ENCODE measurements at regions not wholly inside any gene's neighbourhood (a gene's known extent, or its start where the extent isn't known, plus 50 kb on each side); places are given as distances from the start of the nearest gene placed in this dataset.

DNA sequence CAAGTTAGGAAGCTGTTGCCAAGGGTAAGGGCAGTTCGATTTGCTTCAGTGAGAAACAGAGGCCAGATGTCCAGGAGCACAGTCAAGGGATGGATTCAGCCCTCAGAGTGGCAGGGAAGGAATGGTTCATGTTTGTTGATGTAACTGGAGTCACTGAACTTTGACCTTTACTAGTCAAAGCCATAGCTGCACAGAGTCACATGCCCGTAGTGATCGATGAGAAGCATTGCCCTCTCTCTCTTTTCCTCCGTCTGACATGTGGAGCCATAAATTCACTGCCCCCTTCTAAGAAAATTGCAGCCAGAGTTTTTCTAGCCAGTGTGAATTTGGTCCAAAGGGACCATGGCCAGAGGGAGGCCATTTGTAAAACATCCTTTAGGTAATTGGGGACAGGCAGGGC lies 124.1 kb upstream of the MTNR1B start:
- Mint-ChIP-seq H3K4me3 (no peak overlapping the region), H3K9me3 (no peaks in the 10 kb centered on the region), H3K36me3 (no peaks in the 10 kb centered on the region), H3K27me3 (no peaks in the 10 kb centered on the region), H3K27ac (no peak overlapping the region), H3K4me1 (no peaks in the 10 kb centered on the region)
- DNase-seq, result no peak
- CTCF ChIA-PET, result no interaction called here

GRCh38 chr11:92845805-92846204 lies 123.6 kb upstream of the MTNR1B start:
- Mint-ChIP-seq H3K9me3 (no peaks in the 10 kb centered on the region), H3K36me3 (no peaks in the 10 kb centered on the region), H3K4me3 (no peak overlapping the region), H3K27me3 (no peaks in the 10 kb centered on the region), H3K4me1 (no peaks in the 10 kb centered on the region), H3K27ac (no peak overlapping the region)
- no peak for DNase-seq
- CTCF ChIA-PET, result no interaction called here

DNA sequence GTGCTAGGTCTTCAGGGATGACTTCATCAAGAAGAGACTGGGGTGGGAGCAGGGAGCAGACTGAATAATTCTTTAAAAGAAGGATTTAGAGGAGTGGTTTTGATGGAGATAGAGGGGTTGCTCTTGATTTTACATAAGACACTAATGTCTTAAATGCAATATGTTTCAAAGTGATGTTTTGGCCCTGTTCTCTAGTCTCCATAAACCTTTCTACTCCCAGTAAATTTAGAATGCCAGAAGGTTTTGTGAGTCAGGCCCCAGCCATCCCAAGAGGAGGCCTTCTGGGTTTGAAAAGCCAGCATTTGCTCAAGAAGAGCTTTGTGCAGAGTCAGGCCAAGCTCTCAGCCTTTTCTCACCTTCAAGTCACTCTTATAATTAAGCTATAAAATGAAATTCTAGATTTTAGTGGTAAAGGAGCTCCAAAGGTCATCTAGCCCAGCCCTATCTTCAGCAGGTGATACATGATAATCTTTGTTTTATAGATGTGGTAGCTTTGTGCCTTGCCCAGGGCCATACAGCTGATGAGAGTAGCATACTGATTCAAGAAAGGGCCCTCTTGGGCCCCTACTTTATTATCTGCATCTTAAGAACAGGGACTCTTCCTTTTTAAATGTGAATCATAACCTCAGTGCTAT lies 122.8 kb upstream of the MTNR1B start:
- H3K27me3 Mint-ChIP-seq, result no peaks in the 10 kb centered on the region
- no peak overlapping the region for H3K4me3 Mint-ChIP-seq
- H3K9me3 Mint-ChIP-seq, result no peaks in the 10 kb centered on the region
- CTCF ChIA-PET, result no interaction called here
- no peak overlapping the region for H3K27ac Mint-ChIP-seq
- DNase-seq, result no peak
- no peaks in the 10 kb centered on the region for H3K4me1 Mint-ChIP-seq
- no peaks in the 10 kb centered on the region for H3K36me3 Mint-ChIP-seq

DNA sequence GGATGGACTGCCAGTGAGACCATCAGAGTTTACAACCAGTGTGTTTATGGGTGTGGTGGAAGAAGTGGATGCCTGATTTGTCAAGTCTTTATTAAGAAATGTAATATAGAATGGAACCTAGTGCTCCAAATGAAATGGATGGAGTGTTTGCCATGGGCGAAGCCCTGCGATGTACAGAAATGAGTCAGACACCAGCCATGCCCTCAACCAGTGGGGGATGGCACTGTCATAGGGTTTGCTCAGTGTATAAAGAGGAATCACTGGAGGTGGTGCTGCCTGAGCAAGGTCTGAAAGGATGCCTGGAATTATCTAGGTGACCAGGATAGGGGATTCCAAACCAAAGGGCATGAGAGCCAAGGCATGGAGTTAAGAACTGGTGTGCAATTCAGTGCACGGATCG lies 120.9 kb upstream of the MTNR1B start:
- no peaks in the 10 kb centered on the region for H3K27me3 Mint-ChIP-seq
- no peaks in the 10 kb centered on the region for H3K4me1 Mint-ChIP-seq
- CTCF ChIA-PET, result no interaction called here
- no peak overlapping the region for H3K4me3 Mint-ChIP-seq
- H3K9me3 Mint-ChIP-seq, result no peaks in the 10 kb centered on the region
- H3K36me3 Mint-ChIP-seq, result no peaks in the 10 kb centered on the region
- no peak for DNase-seq
- no peak overlapping the region for H3K27ac Mint-ChIP-seq

- CTCF ChIA-PET, result no interaction called here
- H3K27me3 Mint-ChIP-seq, result no peaks in the 10 kb centered on the region
- no peak for DNase-seq
- no peaks in the 10 kb centered on the region for H3K36me3 Mint-ChIP-seq
- H3K4me1 Mint-ChIP-seq, result no peaks in the 10 kb centered on the region
- no peaks in the 10 kb centered on the region for H3K9me3 Mint-ChIP-seq
- no peak overlapping the region for H3K27ac Mint-ChIP-seq
- no peak overlapping the region for H3K4me3 Mint-ChIP-seq
Observed at GRCh38 chr11:92850296-92850826, 119.1 kb upstream of the MTNR1B start.

- Mint-ChIP-seq H3K4me3 (no peak overlapping the region), H3K4me1 (no peaks in the 10 kb centered on the region), H3K9me3 (no peaks in the 10 kb centered on the region), H3K27me3 (no peaks in the 10 kb centered on the region), H3K36me3 (no peaks in the 10 kb centered on the region), H3K27ac (no peak overlapping the region)
- DNase-seq, result no peak
- CTCF ChIA-PET, result no interaction called here
Observed at GRCh38 chr11:92852229-92852628, 117.2 kb upstream of the MTNR1B start.

DNA sequence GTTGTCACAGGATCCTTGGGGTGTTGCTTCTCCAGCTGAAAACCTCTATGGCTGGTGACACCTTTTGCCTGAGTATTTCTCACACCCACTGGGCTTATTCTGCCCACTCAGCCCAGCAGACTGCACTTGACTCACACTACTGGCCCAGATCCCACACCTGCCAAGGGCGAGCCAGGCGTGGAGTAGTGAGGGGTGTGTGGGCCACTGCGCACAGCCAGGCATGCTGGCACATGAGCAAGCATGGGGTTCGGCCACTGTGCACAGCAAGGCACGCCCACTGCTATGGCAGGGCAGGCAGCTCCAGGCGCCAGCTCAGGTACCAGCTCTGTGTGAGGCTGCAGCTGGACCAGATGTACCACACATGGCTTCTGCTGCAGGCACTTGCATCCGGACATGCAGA lies 116.5 kb upstream of the MTNR1B start:
- CTCF ChIA-PET, result no interaction called here
- H3K36me3 Mint-ChIP-seq, result no peaks in the 10 kb centered on the region
- no peak overlapping the region for H3K4me3 Mint-ChIP-seq

GRCh38 chr11:92854162-92854561 lies 115.3 kb upstream of the MTNR1B start:
- H3K27ac Mint-ChIP-seq, result no peak overlapping the region
- H3K36me3 Mint-ChIP-seq, result no peaks in the 10 kb centered on the region

More for the DNA sequence above, 116.5 kb upstream of the MTNR1B start:
- Mint-ChIP-seq H3K27me3 (no peaks in the 10 kb centered on the region), H3K27ac (no peak overlapping the region), H3K4me1 (no peaks in the 10 kb centered on the region), H3K9me3 (no peaks in the 10 kb centered on the region)
- no peak for DNase-seq

DNA sequence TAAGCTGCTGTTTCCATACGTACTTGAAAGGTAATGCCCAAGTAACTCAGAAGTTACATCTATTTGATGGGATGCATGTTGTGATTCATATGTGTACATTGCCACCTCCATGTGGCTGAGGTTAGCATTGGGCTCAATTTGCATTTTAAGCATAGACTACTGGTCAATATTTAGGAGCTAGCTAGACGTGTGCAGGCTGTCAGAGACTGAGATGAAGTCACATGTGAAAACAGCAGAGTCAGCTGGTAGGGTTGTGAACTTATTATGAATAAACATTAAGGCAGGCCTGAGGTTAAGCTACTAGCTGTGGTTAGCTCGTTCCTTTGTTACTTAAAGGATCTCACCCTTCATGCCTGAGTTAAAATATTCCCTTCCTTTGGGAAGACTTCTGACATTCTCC lies 114.5 kb upstream of the MTNR1B start:
- no peak overlapping the region for H3K4me3 Mint-ChIP-seq
- no peaks in the 10 kb centered on the region for H3K9me3 Mint-ChIP-seq
- CTCF ChIA-PET, result interaction anchor here (1.2 kb wide), 1 partner anchor 32 kb away, joined by 3 read pairs; no protein-coding TSS in a partner anchor
- no peak for DNase-seq
- no peak overlapping the region for H3K27ac Mint-ChIP-seq
- no peaks in the 10 kb centered on the region for H3K27me3 Mint-ChIP-seq
- H3K4me1 Mint-ChIP-seq, result no peaks in the 10 kb centered on the region
- no peaks in the 10 kb centered on the region for H3K36me3 Mint-ChIP-seq

More at GRCh38 chr11:92854162-92854561, 115.3 kb upstream of the MTNR1B start:
- H3K9me3 Mint-ChIP-seq, result no peaks in the 10 kb centered on the region
- no peaks in the 10 kb centered on the region for H3K4me1 Mint-ChIP-seq
- H3K27me3 Mint-ChIP-seq, result no peaks in the 10 kb centered on the region
- no peak overlapping the region for H3K4me3 Mint-ChIP-seq
- DNase-seq, result no peak
- CTCF ChIA-PET, result no interaction called here

DNA sequence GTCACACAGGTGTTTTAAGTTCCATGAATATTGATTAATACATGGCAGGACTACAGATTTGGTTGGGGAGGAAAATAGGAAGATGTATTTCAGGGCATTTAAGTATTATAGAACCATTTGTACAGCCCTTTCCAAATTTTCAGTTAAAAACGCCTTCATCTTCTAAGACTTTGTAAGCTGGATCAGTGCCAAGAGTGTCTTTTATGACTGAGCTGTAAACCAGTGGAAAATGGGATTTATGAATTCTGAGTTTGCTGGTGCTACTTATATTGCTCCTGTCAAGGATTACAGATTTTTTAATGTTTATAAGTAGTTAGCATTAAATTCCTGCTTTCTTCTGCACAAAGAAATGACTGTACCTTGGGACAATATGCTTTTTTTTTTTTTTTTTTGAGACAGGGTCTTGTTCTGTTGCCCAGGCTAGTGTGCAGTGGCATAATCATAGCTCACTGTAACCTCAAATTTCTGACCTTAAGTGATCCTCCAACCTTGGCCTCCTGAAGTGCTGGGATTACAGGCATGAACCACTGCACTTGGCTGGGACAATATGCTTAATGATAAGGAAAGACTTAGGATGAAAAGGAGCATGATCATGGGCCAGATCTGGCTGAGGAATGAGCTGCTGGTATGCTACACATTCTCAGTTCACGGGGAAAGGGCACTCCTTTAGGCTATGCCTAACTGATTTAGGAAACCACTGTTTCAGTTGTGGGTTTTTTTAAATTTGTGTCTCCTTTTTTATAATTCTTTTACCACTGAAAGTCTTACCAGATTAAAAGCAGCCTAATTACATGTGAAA lies 113.6 kb upstream of the MTNR1B start:
- no peaks in the 10 kb centered on the region for H3K4me1 Mint-ChIP-seq
- no peaks in the 10 kb centered on the region for H3K36me3 Mint-ChIP-seq
- H3K4me3 Mint-ChIP-seq, result no peak overlapping the region
- H3K27ac Mint-ChIP-seq, result no peak overlapping the region
- H3K9me3 Mint-ChIP-seq, result no peaks in the 10 kb centered on the region
- no peaks in the 10 kb centered on the region for H3K27me3 Mint-ChIP-seq
- no peak for DNase-seq
- CTCF ChIA-PET, result interaction anchor here (1.2 kb wide), 1 partner anchor 31 kb away, joined by 3 read pairs; no protein-coding TSS in a partner anchor

- Mint-ChIP-seq H3K27ac (no peak overlapping the region), H3K27me3 (no peaks in the 10 kb centered on the region), H3K36me3 (no peaks in the 10 kb centered on the region), H3K9me3 (no peaks in the 10 kb centered on the region), H3K4me1 (no peaks in the 10 kb centered on the region), H3K4me3 (no peak overlapping the region)
- no peak for DNase-seq
- CTCF ChIA-PET, result no interaction called here
Observed at GRCh38 chr11:92857407-92857806, 112.0 kb upstream of the MTNR1B start.

- Mint-ChIP-seq H3K27me3 (no peaks in the 10 kb centered on the region), H3K36me3 (no peaks in the 10 kb centered on the region), H3K4me3 (no peak overlapping the region), H3K9me3 (no peaks in the 10 kb centered on the region), H3K4me1 (no peaks in the 10 kb centered on the region), H3K27ac (no peak overlapping the region)
- no peak for DNase-seq
- CTCF ChIA-PET, result no interaction called here
Observed at GRCh38 chr11:92859156-92859690, 110.2 kb upstream of the MTNR1B start.

DNA sequence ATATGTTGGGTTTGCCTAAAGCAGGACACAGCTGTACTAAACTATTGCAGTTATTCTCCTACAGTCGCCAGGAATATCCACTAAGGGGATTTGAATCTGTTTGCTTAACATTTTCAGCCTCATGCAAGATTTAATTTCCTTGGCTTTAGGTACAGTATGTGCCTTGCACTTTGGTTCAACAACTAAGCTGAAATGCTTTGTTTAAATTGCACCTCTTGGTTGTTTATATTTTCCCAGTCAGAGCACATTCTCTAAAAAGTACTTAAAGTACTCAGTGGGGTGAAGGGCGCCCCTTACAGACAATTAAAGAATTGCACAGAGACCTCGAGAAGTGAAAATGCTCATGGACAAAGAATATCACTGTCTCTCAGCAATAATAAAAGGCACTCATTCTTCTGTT lies 107.8 kb upstream of the MTNR1B start:
- no peaks in the 10 kb centered on the region for H3K36me3 Mint-ChIP-seq

GRCh38 chr11:92865352-92865751 lies 104.1 kb upstream of the MTNR1B start:
- no peak overlapping the region for H3K4me3 Mint-ChIP-seq
- no peak overlapping the region for H3K27ac Mint-ChIP-seq
- H3K4me1 Mint-ChIP-seq, result no peaks in the 10 kb centered on the region
- no peak for DNase-seq
- no peaks in the 10 kb centered on the region for H3K36me3 Mint-ChIP-seq
- CTCF ChIA-PET, result no interaction called here
- H3K27me3 Mint-ChIP-seq, result no peaks in the 10 kb centered on the region
- H3K9me3 Mint-ChIP-seq, result no peaks in the 10 kb centered on the region

More for the DNA sequence above, 107.8 kb upstream of the MTNR1B start:
- Mint-ChIP-seq H3K27me3 (no peaks in the 10 kb centered on the region), H3K4me1 (no peaks in the 10 kb centered on the region), H3K27ac (no peak overlapping the region), H3K9me3 (no peaks in the 10 kb centered on the region), H3K4me3 (no peak overlapping the region)
- no peak for DNase-seq
- CTCF ChIA-PET, result no interaction called here
